ENCODE measurements at regions not wholly inside any gene's neighbourhood (a gene's known extent, or its start where the extent isn't known, plus 50 kb on each side); places are given as distances from the start of the nearest gene placed in this dataset.

- no peak for DNase-seq (ENCODE audit: low read depth in 2 of 2)
Measured at GRCh38 chr4:10753856-10754402, 69.4 kb upstream of the CLNK start.

GRCh38 chr4:10753336-10753735, 68.8 kb upstream of the CLNK start:
- DNase-seq (ENCODE audit: low read depth in 2 of 2), result peak; percentile 63 to 72

DNA sequence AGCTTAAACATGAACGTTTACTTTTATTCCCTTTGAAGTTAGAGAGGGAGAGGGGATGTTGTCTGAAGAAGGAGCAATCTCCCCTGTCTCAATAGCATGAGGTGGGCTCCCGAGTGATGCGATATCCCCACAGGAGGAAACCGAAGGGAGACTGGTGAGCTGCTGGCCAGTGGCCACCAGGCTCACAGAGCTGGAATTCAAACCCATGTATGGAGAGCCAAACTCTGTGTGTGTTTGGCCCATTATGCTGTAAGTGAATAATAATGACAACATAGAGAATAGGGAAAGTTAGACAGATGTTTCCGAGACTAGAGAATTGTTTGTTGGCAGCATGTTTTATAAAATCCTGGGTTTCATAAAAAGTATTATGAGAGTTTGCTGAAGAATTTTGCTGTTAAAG, 66.1 kb upstream of the CLNK start:
- DNase-seq (ENCODE audit: low read depth in 2 of 2), result no peak

- DNase-seq (ENCODE audit: low read depth in 2 of 2), result no peak
Measured at GRCh38 chr4:10747186-10747585, 62.6 kb upstream of the CLNK start.

DNA sequence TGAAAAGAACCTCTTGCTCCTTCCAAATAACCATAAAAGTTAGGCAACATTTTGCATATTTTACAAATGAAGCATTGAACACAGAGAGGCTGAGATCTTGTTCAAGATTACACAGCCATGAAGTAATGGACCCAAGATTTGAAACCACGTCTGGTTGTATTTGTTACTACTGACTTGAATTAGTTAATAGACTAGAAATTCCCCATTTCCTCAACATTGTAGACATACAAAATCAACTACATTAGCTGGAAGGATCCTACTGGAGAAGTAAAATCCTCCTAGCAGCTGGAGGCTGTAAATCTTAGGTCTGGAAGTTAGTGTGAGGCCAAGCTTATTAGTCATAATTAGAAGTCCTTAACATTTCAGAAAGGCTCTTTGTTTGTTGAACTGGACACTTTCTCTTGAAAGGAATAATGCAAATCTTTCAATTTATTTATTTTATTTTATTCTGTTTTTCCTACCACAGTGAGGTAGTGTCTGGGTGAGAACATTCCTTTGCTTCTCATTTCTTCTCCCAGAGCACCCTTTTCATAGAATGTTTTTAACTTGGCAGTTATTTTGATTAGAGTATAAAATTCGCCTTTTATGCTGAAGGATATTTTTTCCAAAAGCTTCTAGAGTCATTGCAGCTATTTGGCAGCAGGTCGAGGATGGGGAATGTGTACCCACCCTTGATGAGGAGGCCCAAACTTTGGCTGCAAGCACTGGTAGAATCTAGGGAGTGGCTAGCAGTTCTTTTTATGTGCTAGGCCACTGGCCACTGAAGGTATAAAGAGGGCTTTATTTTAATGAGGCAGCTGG, 62.0 kb upstream of the CLNK start:
- peak; percentile 68 for DNase-seq (ENCODE audit: low read depth in 2 of 2)

- DNase-seq (ENCODE audit: low read depth in 2 of 2), result no peak
Measured at GRCh38 chr4:10743357-10743756, 58.8 kb upstream of the CLNK start.

- no peak for DNase-seq (ENCODE audit: low read depth in 2 of 2)
Measured at GRCh38 chr4:10741961-10742699, 57.6 kb upstream of the CLNK start.

DNA sequence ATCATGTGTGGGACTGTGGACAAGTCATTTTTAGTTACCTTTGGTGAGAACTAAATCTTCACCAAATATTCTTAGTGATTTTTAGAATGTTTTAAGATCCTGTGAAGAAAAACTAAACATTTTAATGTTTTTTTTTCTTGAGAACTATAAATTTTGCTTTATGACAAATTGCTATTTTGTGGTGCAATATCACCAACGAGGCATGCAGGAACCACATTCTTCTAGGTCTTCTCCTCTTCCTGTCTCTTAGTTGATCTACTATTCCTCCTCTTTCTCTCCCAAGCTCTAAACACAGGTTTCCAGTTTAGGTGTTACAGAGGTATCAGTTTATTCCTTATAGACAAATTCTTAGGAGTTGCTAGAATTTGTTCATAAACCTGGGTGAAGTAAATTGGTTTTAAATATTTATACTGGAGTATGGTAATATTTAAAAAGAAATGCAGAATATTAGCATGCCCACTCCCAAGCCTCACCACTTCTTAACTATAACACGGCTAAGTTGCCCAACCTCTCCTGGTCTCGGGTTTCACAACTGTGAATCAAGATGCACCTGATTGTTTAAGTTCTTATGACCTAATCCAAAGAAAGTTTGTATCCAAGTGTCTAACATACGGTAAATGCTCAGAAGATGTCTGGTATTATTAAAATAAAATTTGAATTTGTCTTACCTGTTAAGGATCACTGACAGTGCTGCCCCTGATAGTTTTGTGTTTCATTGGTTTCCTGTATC, 56.5 kb upstream of the CLNK start:
- no peak for DNase-seq (ENCODE audit: low read depth in 2 of 2)

DNA sequence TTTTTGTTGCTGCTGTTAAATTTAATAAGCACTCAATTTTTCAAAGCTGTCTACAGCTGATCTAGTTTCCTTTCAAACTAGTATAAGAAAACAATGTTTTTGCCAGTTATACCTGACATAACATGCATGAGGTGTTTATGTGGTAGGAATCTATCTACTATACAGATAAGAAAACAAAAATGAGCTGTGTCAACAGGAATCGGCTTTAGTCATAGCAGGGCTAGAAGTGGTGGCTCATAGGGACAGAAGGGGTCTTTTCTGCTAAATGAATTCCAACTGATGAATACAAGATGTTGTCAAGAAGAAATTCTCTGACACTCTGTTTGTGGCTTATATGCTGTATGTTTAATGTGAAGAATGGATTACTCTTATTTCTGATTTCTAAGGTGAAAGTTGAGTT, 55.7 kb upstream of the CLNK start:
- DNase-seq (ENCODE audit: low read depth in 2 of 2), result no peak

GRCh38 chr4:10738826-10739489, 54.4 kb upstream of the CLNK start:
- no peak for DNase-seq (ENCODE audit: low read depth in 2 of 2)

- DNase-seq (ENCODE audit: low read depth in 2 of 2), result no peak
Measured at GRCh38 chr4:10737337-10737736, 52.8 kb upstream of the CLNK start.

GRCh38 chr4:10736895-10737294, 52.3 kb upstream of the CLNK start:
- DNase-seq (ENCODE audit: low read depth in 2 of 2), result no peak

DNA sequence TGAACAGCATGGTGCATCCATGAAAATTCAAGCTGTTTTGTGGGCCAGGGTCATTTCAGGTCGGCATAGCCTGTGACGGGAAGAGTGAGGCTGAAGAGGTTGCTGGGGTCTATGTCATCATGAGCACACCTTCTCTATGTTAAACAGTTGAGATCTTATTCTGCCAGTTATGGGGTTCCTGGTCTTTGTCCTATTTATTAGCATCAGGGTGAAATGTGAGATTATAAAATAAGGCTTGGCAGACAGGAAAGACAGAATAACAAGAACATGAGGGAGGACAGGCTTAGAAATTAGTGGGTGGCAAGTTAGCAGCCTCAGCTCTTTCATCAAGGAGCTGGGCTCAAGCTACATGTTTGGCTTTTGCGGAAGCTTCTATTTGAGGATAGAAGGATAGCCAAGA, 51.7 kb upstream of the CLNK start:
- no peak for DNase-seq (ENCODE audit: low read depth in 2 of 2)

DNA sequence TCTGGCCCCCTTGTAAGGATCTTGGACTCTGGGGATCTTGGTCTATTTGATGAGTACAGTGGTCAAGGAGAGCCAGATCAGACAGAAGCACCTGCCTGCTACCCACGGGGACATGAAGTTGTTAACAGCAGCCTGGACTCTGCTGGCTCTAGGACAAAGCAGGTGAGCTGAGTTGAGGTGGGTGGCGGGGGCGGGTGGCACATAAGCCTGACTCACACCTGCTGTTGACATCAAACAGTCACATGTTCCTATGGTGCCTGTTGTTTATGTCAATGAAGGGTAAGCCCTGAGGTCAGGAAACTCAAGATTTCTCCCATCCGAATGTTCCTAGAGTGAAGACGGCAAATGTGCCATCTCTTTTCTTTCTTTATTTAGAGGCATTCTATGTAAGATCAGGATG, 50.1 kb upstream of the CLNK start:
- DNase-seq (ENCODE audit: low read depth in 2 of 2), result no peak
